ENCODE measurements at regions not wholly inside any gene's neighbourhood (a gene's known extent, or its start where the extent isn't known, plus 50 kb on each side); places are given as distances from the start of the nearest gene placed in this dataset.
"Not testable (repeated sequence)": the region's sequence is repeated elsewhere in the genome, so short reads cannot be mapped to it uniquely, and the experiment has no call there.

DNA sequence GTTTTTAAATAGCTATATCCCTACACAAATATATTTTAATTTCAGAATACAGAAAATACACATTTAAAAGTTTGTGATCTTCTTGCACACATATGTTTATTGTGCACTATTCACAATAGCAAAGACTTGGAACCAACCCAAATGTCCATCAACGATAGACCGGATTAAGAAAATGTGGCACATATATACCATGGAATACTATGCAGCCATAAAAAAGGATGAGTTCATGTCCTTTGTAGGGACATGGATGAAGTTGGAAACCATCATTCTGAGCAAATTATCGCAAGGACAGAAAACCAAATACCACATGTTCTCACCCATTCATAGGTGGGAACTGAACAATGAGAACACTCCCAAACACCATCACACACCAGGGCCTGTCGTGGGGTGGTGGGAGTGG lies 266.9 kb upstream of the GK2 start:
- ATAC-seq; DNase-seq (ENCODE audit: missing footprints); intact Hi-C loops (cut with DNase I): not testable (repeated sequence)

DNA sequence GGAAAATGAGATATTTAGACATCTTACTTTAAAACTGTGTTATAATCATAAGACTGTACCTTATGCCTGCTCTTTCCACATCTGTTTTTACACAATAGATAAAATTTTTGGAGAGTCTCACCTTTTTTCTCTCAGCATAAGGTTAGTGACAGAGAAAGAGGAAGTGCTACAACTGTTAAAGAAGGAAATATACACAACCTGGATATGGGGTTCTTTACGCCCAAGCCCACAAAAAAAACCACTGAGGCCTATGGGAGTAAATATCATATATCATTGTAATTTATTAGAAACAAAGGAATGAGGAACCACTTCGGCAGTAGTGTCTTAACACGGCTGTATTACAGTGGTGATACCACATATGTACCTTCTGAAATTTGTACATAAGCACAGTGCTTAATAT lies 265.9 kb upstream of the GK2 start:
- no peak for DNase-seq (ENCODE audit: missing footprints)
- ATAC-seq, result no peak
- intact Hi-C loops (cut with DNase I), result no loop called here

- no peak for DNase-seq (ENCODE audit: missing footprints)
Measured at GRCh38 chr4:79673377-79673776, 265.3 kb upstream of the GK2 start.

GRCh38 chr4:79666875-79667274 lies 258.8 kb upstream of the GK2 start:
- DNase-seq (ENCODE audit: missing footprints) (no peak), ATAC-seq (no peak)
- intact Hi-C loops (cut with DNase I), result no loop called here

More at GRCh38 chr4:79673377-79673776, 265.3 kb upstream of the GK2 start:
- ATAC-seq, result no peak
- intact Hi-C loops (cut with DNase I), result no loop called here

DNA sequence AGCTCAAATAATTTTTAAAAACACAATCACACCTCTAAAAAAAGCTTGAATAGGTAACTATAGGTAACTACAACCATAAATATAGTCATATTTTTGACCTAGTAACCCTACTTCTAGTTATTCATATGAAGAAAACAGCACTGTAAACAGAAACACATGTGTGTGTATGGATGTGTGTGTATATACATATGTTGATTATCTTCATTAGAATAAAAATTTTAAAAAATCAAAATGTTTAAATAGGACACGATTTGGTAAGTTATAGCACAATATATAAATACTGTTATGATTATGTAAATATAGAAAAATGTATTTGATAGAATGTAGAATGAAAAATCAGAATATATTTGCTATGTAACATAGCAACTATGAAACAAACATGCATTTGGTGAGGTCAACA lies 258.1 kb upstream of the GK2 start:
- ATAC-seq (no peak), DNase-seq (ENCODE audit: missing footprints) (no peak)
- intact Hi-C loops (cut with DNase I), result no loop called here

DNA sequence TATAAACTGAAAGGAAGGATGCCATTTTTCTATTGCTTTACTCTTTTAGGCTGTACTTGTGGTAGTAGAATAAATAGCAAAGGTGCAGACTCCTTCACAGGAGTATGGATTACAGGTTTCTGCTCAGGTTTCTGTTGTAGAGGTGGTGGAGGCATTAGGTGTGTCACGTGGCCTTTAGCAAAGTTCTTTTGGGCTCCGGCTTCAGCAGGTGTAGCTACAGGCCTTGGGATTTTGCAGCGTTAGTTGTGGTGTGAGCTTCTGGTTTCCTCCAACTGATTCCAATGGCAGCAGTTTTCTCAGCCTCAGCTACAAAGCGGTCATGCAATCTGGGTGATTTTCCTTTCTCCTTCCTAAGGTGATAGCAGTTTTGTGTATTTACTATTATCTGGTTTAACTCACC lies 255.8 kb upstream of the GK2 start:
- intact Hi-C loops (cut with DNase I), result no loop called here
- DNase-seq (ENCODE audit: missing footprints) (no peak), ATAC-seq (no peak)

GRCh38 chr4:79663141-79663540 lies 255.1 kb upstream of the GK2 start:
- no peak for ATAC-seq
- intact Hi-C loops (cut with DNase I), result no loop called here
- no peak for DNase-seq (ENCODE audit: missing footprints)

- DNase-seq (ENCODE audit: missing footprints) (no peak), ATAC-seq (no peak)
- intact Hi-C loops (cut with DNase I), result no loop called here
Measured at GRCh38 chr4:79662651-79663050, 254.6 kb upstream of the GK2 start.

DNA sequence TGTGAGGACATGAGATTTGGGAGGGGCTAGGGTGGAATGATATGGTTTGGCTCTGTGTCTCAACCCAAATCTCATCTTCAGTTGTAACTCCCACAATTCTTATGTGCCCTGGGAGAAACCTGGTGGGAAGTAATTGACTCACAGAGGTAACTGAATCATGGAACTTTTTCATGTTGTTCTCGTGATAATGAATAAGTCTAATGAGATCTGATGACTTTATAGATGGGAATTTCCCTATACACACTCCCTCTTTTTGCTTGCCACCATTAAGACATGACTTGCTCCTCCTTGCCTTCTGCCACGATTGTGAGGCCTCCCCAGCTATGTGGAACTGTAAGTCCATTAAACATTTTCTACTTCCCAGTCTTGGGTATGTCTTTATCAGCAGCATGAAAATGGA lies 253.2 kb upstream of the GK2 start:
- ATAC-seq (no peak), DNase-seq (ENCODE audit: missing footprints) (no peak)
- intact Hi-C loops (cut with DNase I), result no loop called here

GRCh38 chr4:79659308-79659870 lies 251.4 kb upstream of the GK2 start:
- ATAC-seq; DNase-seq (ENCODE audit: missing footprints); intact Hi-C loops (cut with DNase I): not testable (repeated sequence)

- DNase-seq (ENCODE audit: missing footprints) (no peak), ATAC-seq (no peak)
- intact Hi-C loops (cut with DNase I), result no loop called here
Measured at GRCh38 chr4:79657379-79657778, 249.4 kb upstream of the GK2 start.

GRCh38 chr4:79653871-79654270 lies 245.8 kb upstream of the GK2 start:
- no peak for DNase-seq (ENCODE audit: missing footprints)
- no peak for ATAC-seq
- intact Hi-C loops (cut with DNase I), result no loop called here

GRCh38 chr4:79652738-79653137 lies 244.7 kb upstream of the GK2 start:
- no peak for ATAC-seq
- DNase-seq (ENCODE audit: missing footprints), result no peak
- intact Hi-C loops (cut with DNase I), result no loop called here

GRCh38 chr4:79652232-79652631 lies 244.2 kb upstream of the GK2 start:
- no peak for ATAC-seq
- no peak for DNase-seq (ENCODE audit: missing footprints)
- intact Hi-C loops (cut with DNase I), result no loop called here

GRCh38 chr4:79651456-79651855 lies 243.4 kb upstream of the GK2 start:
- intact Hi-C loops (cut with DNase I), result no loop called here
- no peak for ATAC-seq
- DNase-seq (ENCODE audit: missing footprints), result no peak

DNA sequence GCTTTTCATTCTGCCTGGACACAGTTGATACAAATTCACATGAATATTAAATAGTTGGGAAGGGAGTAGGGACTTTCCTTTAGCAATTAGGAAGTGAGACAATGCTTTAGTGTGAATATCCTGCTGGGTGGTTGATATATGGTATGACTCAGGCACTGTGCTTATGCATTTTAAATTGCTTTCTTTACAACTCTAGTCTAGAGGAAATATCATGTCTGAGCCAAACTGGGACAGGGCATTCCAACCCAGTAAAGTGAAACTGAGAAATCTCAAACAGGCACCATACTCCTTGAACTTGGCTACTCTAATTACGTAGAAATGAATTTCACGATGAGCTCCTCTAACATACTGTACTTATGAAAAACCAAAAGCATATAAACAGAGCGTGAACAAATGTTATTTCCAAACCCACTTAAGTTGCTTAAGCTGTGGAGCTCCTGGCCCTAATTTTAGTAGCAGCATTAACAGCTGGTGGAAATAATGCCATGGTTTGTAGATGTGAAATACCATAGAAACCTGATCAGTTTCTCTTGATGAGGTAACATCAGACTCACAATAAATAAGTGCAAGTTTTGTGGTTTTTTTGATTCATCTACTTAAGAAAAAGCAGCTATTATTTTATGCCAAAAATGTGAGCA lies 242.9 kb upstream of the GK2 start:
- ATAC-seq, result no peak
- intact Hi-C loops (cut with DNase I), result no loop called here

GRCh38 chr4:79650217-79650616 lies 242.2 kb upstream of the GK2 start:
- ATAC-seq, result no peak
- intact Hi-C loops (cut with DNase I), result no loop called here

More for the DNA sequence above, 242.9 kb upstream of the GK2 start:
- no peak for DNase-seq (ENCODE audit: missing footprints)

GRCh38 chr4:79645942-79646341 lies 237.9 kb upstream of the GK2 start:
- ATAC-seq, result no peak
- intact Hi-C loops (cut with DNase I), result no loop called here
- no peak for DNase-seq (ENCODE audit: missing footprints)

More at GRCh38 chr4:79650217-79650616, 242.2 kb upstream of the GK2 start:
- no peak for DNase-seq (ENCODE audit: missing footprints)

- intact Hi-C loops (cut with DNase I), result no loop called here
- no peak for ATAC-seq
- DNase-seq (ENCODE audit: missing footprints), result no peak
Measured at GRCh38 chr4:79638735-79639134, 230.7 kb upstream of the GK2 start.

GRCh38 chr4:79636991-79637390 lies 229.0 kb upstream of the GK2 start:
- no peak for DNase-seq (ENCODE audit: missing footprints)
- intact Hi-C loops (cut with DNase I), result no loop called here
- no peak for ATAC-seq

DNA sequence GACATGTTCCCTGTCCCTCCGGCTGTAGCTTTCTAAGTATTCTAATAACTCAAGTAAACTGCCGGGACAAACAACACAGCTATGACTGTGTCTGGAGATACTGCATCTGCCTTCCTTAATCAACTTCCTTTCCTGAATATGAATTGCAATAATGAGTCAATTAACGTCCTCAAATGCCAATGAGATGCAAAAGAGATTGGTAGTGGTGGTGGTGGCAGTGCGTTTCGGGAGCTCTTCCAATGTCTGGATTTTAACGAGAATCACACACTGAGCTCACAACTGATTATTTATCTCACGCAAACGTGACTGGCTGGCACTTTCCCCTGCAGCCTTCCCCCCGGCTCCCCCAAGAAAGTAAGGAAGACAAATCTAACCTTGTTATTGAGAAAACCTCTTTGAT lies 226.1 kb upstream of the GK2 start:
- no peak for ATAC-seq
- no peak for DNase-seq (ENCODE audit: missing footprints)
- intact Hi-C loops (cut with DNase I), result no loop called here

All from Right ventricle myocardium inferior (tissue), 1 donor.